Liver (tissue), 3 donors: ENCODE measurements at regions not wholly inside any gene's neighbourhood (a gene's known extent, or its start where the extent isn't known, plus 50 kb on each side); places are given as distances from the start of the nearest gene placed in this dataset.

Experiments
- EGR1 ChIP-seq, 2 donors: IDR thresholded peaks; 2 replicates each; pipeline ENCODE4 v1.6.1; 2016 to 2018; ENCODE audit warnings: antibody characterized with exemption in 2 of 2, low read depth in 2 of 2
- FOXA1 ChIP-seq: IDR thresholded peaks from 2 replicates; pipeline ENCODE4 v1.6.1; 2016; ENCODE audit warnings: antibody characterized with exemption
- GABPA ChIP-seq, 2 donors: IDR thresholded peaks in 1 of 2; conservative IDR thresholded peaks in 1 of 2; 2 replicates each; pipeline ENCODE4 v1.6.1; 2016; ENCODE audit warnings: antibody characterized with exemption in 2 of 2, mild to moderate bottlenecking in 1 of 2, moderate library complexity in 1 of 2
- HNF4A ChIP-seq, 2 donors: conservative IDR thresholded peaks; 2 replicates each; pipeline ENCODE4 v1.6.1; 2016; ENCODE audit warnings: antibody characterized with exemption in 2 of 2, mild to moderate bottlenecking in 2 of 2
- JUND ChIP-seq, 2 donors: IDR thresholded peaks; 2 replicates each; pipeline ENCODE4 v1.6.1; 2016; ENCODE audit warnings: antibody characterized with exemption in 2 of 2
- NR2F2 ChIP-seq: IDR thresholded peaks from 2 replicates; pipeline ENCODE4 v1.6.1; 2016; ENCODE audit warnings: antibody characterized with exemption
- RAD21 ChIP-seq, 2 donors: IDR thresholded peaks; 2 replicates each; pipeline ENCODE4 v1.6.1; 2016; ENCODE audit warnings: antibody characterized with exemption in 2 of 2, mild to moderate bottlenecking in 2 of 2
- RXRA ChIP-seq, 2 donors: IDR thresholded peaks; 2 replicates each; pipeline ENCODE4 v1.6.1; 2017 to 2018; ENCODE audit warnings: antibody characterized with exemption in 2 of 2, mild to moderate bottlenecking in 1 of 2
- SP1 ChIP-seq: IDR thresholded peaks from 2 replicates; pipeline ENCODE4 v1.6.1; 2018; ENCODE audit warnings: antibody characterized with exemption, mild to moderate bottlenecking
- TAF1 ChIP-seq: conservative IDR thresholded peaks from 2 replicates; pipeline ENCODE4 v1.6.1; 2016; ENCODE audit warnings: antibody characterized with exemption, mild to moderate bottlenecking
- YY1 ChIP-seq: IDR thresholded peaks from 2 replicates; pipeline ENCODE4 v1.6.1; 2016; ENCODE audit warnings: antibody characterized with exemption, mild to moderate bottlenecking
- TF ChIP-seq, protein P1 (sequence below): fragments of 150-350 bp; IDR thresholded peaks from 2 replicates; pipeline ENCODE4 v1.5.1; 2017; ENCODE audit warnings: improper control_type of control experiment, low read depth, low read length; ENCODE audit not compliant: missing input control
- TF ChIP-seq, protein P2 (sequence below): IDR thresholded peaks from 2 replicates; pipeline ENCODE4 v1.6.1; 2016; ENCODE audit warnings: antibody characterized with exemption
- TF ChIP-seq, protein P3 (sequence below): IDR thresholded peaks from 2 replicates; pipeline ENCODE4 v1.6.1; 2016; ENCODE audit warnings: antibody characterized with exemption, mild to moderate bottlenecking
- donor health status: healthy.
- donor health status: healthy.

DNA sequence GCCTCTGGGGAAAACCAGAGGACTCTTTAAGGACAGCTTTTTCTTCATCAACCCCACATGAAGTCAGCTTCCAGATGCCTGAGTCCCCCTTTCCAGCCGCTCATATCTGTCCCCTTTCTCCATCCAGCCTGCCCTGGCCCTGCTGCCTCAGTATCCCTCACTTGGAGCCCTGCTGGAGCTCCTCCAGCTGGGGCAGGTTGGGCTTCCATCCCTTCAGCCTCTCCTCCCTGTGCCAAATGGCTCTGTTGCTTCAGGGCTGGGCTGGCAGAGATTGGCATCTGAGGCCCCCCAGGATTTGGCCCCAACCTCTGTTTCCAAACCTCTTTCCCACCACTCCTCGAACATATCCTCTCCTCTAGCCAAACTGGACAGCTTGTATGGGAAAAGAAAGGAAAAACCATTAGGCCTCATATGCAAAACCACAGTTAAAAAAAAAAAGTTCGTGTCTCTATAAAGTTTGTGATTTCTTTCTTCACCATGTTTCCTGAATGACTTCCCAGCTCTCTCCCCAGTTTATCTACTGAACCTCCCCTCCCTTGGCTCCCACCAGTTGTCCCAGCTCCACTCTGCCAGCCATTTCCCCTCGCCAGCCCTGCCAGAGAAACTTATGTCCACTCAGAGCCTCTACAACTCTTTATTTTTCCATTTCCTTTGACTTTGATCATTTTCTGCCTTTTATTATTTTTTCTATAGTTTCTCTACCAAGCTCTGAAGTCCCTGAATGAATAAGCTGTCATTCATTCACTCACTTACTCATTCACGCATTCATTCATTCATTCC is 217.9 kb downstream of the FOXD2 start:
- TF ChIP-seq, protein P1, sequence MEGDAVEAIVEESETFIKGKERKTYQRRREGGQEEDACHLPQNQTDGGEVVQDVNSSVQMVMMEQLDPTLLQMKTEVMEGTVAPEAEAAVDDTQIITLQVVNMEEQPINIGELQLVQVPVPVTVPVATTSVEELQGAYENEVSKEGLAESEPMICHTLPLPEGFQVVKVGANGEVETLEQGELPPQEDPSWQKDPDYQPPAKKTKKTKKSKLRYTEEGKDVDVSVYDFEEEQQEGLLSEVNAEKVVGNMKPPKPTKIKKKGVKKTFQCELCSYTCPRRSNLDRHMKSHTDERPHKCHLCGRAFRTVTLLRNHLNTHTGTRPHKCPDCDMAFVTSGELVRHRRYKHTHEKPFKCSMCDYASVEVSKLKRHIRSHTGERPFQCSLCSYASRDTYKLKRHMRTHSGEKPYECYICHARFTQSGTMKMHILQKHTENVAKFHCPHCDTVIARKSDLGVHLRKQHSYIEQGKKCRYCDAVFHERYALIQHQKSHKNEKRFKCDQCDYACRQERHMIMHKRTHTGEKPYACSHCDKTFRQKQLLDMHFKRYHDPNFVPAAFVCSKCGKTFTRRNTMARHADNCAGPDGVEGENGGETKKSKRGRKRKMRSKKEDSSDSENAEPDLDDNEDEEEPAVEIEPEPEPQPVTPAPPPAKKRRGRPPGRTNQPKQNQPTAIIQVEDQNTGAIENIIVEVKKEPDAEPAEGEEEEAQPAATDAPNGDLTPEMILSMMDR: no peak
- TF ChIP-seq, protein P2, sequence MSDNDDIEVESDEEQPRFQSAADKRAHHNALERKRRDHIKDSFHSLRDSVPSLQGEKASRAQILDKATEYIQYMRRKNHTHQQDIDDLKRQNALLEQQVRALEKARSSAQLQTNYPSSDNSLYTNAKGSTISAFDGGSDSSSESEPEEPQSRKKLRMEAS: no peak
- no peak for TF ChIP-seq SP1
- TF ChIP-seq YY1: no peak
- TF ChIP-seq TAF1: no peak
- no peak for TF ChIP-seq EGR1 (IDR thresholded peaks at IDR 0.05; ENCODE audit: low read depth in 2 of 2)
- no peak for TF ChIP-seq RXRA (IDR thresholded peaks at IDR 0.05)
- TF ChIP-seq NR2F2: no peak
- TF ChIP-seq JUND (IDR thresholded peaks at IDR 0.05): no peak
- TF ChIP-seq, protein P3, sequence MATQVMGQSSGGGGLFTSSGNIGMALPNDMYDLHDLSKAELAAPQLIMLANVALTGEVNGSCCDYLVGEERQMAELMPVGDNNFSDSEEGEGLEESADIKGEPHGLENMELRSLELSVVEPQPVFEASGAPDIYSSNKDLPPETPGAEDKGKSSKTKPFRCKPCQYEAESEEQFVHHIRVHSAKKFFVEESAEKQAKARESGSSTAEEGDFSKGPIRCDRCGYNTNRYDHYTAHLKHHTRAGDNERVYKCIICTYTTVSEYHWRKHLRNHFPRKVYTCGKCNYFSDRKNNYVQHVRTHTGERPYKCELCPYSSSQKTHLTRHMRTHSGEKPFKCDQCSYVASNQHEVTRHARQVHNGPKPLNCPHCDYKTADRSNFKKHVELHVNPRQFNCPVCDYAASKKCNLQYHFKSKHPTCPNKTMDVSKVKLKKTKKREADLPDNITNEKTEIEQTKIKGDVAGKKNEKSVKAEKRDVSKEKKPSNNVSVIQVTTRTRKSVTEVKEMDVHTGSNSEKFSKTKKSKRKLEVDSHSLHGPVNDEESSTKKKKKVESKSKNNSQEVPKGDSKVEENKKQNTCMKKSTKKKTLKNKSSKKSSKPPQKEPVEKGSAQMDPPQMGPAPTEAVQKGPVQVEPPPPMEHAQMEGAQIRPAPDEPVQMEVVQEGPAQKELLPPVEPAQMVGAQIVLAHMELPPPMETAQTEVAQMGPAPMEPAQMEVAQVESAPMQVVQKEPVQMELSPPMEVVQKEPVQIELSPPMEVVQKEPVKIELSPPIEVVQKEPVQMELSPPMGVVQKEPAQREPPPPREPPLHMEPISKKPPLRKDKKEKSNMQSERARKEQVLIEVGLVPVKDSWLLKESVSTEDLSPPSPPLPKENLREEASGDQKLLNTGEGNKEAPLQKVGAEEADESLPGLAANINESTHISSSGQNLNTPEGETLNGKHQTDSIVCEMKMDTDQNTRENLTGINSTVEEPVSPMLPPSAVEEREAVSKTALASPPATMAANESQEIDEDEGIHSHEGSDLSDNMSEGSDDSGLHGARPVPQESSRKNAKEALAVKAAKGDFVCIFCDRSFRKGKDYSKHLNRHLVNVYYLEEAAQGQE: no peak
- TF ChIP-seq HNF4A (conservative IDR thresholded peaks at IDR 0.05): no peak
- TF ChIP-seq FOXA1: no peak
- TF ChIP-seq RAD21 (IDR thresholded peaks at IDR 0.05): no peak
- TF ChIP-seq GABPA (IDR thresholded peaks at IDR 0.05 in 1 of 2, conservative IDR thresholded peaks at IDR 0.05 in 1 of 2): no peak
